Activated T-helper 1 cell treated with anti-CD3 and anti-CD28 coated beads, Interleukin-2, amount 50 U/mL, for 16 hours (primary cell): ENCODE measurements at regions not wholly inside any gene's neighbourhood (a gene's known extent, or its start where the extent isn't known, plus 50 kb on each side); places are given as distances from the start of the nearest gene placed in this dataset.

Source experiments
- DNase-seq, 2 donors: peaks; one replicate each; pipeline ENCODE4 v3.0.0-alpha.2; 2020; ENCODE audit warnings: low read depth in 1 of 2, low spot score in 1 of 2

GRCh38 chr10:62738916-62739315, 65.6 kb upstream of the ADO start:
- DNase-seq = no peak

- DNase-seq = no peak
Observed at GRCh38 chr10:62740885-62741745, 63.4 kb upstream of the ADO start.

- no peak for DNase-seq
Observed at GRCh38 chr10:62741996-62742395, 62.5 kb upstream of the ADO start.

- DNase-seq = no peak
Observed at GRCh38 chr10:62742536-62743061, 61.9 kb upstream of the ADO start.

- DNase-seq = no peak
Observed at GRCh38 chr10:62744136-62744535, 60.4 kb upstream of the ADO start.

GRCh38 chr10:62745581-62745980, 58.9 kb upstream of the ADO start:
- DNase-seq = no peak

- no peak for DNase-seq
Observed at GRCh38 chr10:62746951-62747729, 57.4 kb upstream of the ADO start.

GRCh38 chr10:62748386-62748785, 56.1 kb upstream of the ADO start:
- no peak for DNase-seq

- no peak for DNase-seq
Observed at GRCh38 chr10:62749093-62749683, 55.3 kb upstream of the ADO start.
